ENCODE measurements at regions not wholly inside any gene's neighbourhood (a gene's known extent, or its start where the extent isn't known, plus 50 kb on each side); places are given as distances from the start of the nearest gene placed in this dataset.
A peak's percentile ranks its signal among the peaks of the same experiment; 100 is the strongest.

DNA sequence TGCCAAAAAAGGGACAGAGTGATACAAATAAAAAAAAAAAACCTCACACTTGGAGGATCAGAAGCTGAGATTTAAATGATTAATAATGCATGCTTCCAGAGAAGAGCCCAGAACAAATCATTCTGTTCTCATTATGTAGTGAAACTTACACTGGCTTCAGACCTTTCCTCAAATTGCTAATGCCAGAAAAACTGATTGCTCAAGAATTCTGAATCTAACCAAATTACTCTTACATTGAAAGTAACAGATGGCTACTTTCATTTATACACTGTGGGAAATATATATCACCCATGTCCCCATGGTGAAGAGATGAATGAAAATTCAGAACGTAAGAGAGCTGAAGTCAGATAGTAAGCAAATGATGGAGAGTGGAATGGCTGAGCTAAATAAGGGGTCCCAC, 85.9 kb upstream of the NSMCE3 start:
- no peaks in the 10 kb centered on the region for H3K27me3 ChIP-seq
- no peak overlapping the region for H3K9ac ChIP-seq
- no peak overlapping the region for H3K4me2 ChIP-seq
- H3K4me1 ChIP-seq = no peaks in the 10 kb centered on the region
- H3K36me3 ChIP-seq = no peaks in the 10 kb centered on the region
- H4K20me1 ChIP-seq = no peaks in the 10 kb centered on the region
- TF ChIP-seq Cebpa-rat (IDR thresholded peaks at IDR 0.05) = no peak
- H3K4me3 ChIP-seq = no peak overlapping the region
- no peaks in the 10 kb centered on the region for H3K9me3 ChIP-seq
- no peak overlapping the region for H3K27ac ChIP-seq

DNA sequence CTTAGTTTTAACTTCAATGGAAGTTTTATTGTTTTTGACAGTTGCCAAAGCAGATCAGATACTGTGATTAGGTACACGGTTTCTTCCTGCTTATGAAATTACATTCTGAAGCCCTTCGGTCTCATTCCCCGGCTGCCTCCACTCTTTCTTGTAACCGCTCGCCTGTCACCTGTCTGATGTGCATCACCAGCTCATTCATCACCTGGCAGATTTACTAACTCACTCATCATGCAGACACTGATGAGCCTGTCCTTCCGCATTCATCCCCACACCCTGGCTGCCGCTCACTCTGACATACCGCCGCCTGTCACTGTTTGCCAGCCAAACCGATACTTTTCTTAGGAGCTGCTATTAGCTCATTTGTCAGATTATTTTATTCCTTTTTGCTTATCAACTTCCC, 82.8 kb upstream of the NSMCE3 start:
- TF ChIP-seq Cebpa-rat (IDR thresholded peaks at IDR 0.05) = no peak
- H3K27ac ChIP-seq = no peak overlapping the region
- H3K9ac ChIP-seq = no peak overlapping the region
- no peaks in the 10 kb centered on the region for H3K9me3 ChIP-seq
- H3K27me3 ChIP-seq = no peaks in the 10 kb centered on the region
- no peaks in the 10 kb centered on the region for H3K36me3 ChIP-seq
- no peak overlapping the region for H3K4me2 ChIP-seq
- no peak overlapping the region for H3K4me3 ChIP-seq
- no peaks in the 10 kb centered on the region for H3K4me1 ChIP-seq
- H4K20me1 ChIP-seq = no peaks in the 10 kb centered on the region

DNA sequence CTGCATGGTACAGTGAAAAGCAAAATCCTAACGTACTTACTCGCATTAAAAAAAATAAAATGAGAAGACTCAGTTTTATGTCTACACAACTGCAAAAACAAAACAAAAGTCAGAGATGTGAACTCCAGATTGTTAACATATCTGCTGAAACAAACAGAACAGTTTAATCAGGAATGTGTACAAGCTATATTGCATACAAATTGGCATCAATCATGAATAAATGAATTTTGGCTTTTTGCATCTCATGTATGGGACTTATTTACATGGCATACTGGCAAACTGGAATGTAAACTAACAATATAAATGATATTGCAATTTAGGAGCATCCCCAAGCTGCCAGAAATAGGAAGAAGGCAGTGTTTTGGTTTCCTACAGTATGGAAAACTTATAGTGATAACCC, 79.6 kb upstream of the NSMCE3 start:
- Histone ChIP-seq H3K36me3 (no peaks in the 10 kb centered on the region), H3K4me1 (peaks cover 7% of the 10 kb centered on the region), H3K9ac (no peak overlapping the region), H3K9me3 (no peaks in the 10 kb centered on the region), H3K4me2 (no peak overlapping the region), H4K20me1 (no peaks in the 10 kb centered on the region), H3K4me3 (no peak overlapping the region), H3K27me3 (no peaks in the 10 kb centered on the region), H3K27ac (no peak overlapping the region)
- no peak for TF ChIP-seq Cebpa-rat (IDR thresholded peaks at IDR 0.05)

DNA sequence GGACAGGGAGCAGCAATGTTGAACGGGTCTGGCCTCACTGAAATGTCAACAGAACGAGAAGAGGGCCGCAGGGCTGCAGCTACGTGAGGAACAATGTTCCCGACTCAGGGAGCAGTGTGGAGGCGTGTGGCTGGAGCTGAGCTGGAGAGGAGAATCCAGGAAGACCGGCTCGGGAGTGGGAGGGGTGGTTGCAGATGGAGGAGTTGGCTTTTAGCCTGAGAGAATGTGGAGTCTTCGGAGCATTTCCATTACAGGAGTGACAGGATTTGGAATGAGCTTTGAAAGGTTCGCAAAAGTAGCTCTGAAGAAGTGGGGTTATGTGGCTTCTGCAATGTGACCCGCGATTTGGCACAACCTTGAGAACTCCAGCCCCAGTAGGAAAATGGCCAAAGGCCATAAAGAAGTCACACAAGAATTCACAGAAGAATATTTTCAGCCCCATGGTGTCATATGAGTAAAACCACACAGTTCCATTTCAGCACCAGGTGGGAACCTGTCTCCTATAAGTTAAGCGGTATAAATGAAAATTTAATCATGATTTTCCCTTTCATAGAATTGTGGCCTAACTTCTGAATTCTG, 78.8 kb upstream of the NSMCE3 start:
- Histone ChIP-seq H4K20me1 (no peaks in the 10 kb centered on the region), H3K4me2 (no peak overlapping the region), H3K4me3 (no peak overlapping the region), H3K4me1 (peaks cover 7% of the 10 kb centered on the region), H3K36me3 (no peaks in the 10 kb centered on the region), H3K27me3 (no peaks in the 10 kb centered on the region), H3K27ac (no peak overlapping the region), H3K9me3 (no peaks in the 10 kb centered on the region), H3K9ac (no peak overlapping the region)
- no peak for TF ChIP-seq Cebpa-rat (IDR thresholded peaks at IDR 0.05)

DNA sequence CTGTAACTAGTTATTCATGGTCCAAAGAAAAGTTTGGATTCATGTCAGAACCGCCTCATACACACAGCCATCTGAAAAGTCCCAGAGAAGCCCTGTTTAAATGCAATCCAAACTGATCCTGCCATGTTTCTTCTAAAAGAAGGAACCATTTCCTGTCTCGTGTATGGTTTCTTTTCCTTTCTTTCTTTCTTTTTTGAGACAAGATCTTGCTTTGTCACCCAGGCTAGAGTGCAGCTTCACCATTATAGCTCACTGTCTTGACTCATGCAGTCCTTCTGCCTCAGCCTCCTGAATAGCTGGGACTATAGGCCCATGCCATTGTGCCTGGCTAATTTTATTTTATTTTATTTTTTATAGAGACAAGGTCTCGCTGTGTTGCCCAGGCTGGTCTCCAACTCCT, 77.4 kb upstream of the NSMCE3 start:
- H3K36me3 ChIP-seq = no peaks in the 10 kb centered on the region
- no peak overlapping the region for H3K4me3 ChIP-seq
- no peaks in the 10 kb centered on the region for H3K27me3 ChIP-seq
- no peak overlapping the region for H3K9ac ChIP-seq
- no peaks in the 10 kb centered on the region for H3K9me3 ChIP-seq
- H4K20me1 ChIP-seq = no peaks in the 10 kb centered on the region
- H3K4me1 ChIP-seq = peaks cover 7% of the 10 kb centered on the region
- no peak overlapping the region for H3K4me2 ChIP-seq
- no peak for TF ChIP-seq Cebpa-rat (IDR thresholded peaks at IDR 0.05)
- H3K27ac ChIP-seq = no peak overlapping the region

DNA sequence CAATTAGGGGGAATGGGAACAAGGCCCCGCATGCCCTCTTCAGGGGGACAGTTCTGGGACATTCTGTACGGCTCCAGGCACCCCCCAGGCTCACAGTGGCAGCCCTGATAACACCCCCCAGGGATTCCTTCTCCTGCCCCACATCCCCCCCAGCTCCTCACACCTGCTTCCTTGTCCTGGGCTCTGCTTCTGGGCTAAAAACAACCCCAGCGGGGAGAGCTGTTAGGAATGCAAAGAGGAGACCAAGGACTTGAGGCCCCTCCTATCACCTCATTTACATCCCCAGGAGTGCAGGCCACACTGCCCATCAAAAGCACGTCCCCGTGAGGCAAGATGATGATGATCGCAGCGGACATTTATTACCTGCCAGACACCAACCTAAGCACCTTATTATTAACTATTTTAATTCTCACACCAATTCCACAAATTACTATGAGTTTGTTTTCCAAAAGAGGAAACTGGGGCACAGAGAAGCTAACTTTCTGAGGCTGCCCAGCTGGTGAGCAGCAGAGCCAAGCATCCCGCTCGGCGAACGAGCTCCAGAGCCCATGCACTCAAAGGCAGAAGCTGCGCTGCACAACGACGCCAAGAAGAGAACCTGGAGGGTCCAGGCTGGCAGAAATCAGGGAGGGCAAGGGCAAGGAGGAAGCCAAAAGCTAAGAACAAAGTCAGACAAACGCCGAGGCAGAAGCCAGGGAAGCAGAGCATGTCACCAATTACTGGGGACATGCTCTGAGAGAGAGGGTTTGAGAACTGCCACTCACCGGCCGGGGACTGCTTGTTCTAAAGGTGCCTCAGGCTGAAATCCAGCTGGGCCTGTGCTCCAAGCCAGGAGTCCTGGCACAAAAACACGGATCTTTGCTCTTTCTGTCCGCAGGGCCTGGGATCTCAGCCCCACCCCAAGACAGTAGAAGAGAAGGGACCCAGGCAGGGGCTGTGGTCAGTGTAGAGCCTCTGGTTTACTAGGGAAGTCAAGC, 76.2 kb upstream of the NSMCE3 start:
- Histone ChIP-seq H3K9ac (no peak overlapping the region), H4K20me1 (no peaks in the 10 kb centered on the region), H3K4me1 (peaks cover 7% of the 10 kb centered on the region), H3K4me2 (peak overlapping the region; percentile 19), H3K36me3 (no peaks in the 10 kb centered on the region), H3K27me3 (no peaks in the 10 kb centered on the region), H3K27ac (no peak overlapping the region), H3K4me3 (no peak overlapping the region), H3K9me3 (no peaks in the 10 kb centered on the region)
- TF ChIP-seq Cebpa-rat (IDR thresholded peaks at IDR 0.05) = no peak

DNA sequence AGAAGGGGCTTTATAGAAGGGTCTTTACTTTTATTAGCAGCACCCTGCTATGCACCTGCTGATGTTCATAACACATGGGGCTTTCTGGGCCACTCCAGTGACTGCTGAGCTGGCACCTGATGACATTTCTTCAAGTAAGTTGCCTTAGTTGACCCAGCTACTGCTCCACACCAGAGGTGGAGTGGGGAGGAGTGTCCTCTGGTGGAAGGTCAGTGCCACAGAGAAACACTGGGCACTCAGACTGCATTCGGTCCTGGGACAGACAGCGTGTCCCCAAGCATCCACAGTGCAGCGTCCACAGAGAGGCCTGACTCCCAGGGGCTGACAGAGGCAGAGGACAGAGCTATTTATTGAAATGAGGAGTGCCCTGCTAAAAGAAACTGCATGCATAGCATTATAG, 74.9 kb upstream of the NSMCE3 start:
- Histone ChIP-seq H3K36me3 (no peaks in the 10 kb centered on the region), H3K27me3 (no peaks in the 10 kb centered on the region), H3K9ac (no peak overlapping the region), H4K20me1 (no peaks in the 10 kb centered on the region), H3K4me3 (no peak overlapping the region), H3K4me2 (no peak overlapping the region), H3K4me1 (peaks cover 7% of the 10 kb centered on the region), H3K9me3 (no peaks in the 10 kb centered on the region), H3K27ac (no peak overlapping the region)
- no peak for TF ChIP-seq Cebpa-rat (IDR thresholded peaks at IDR 0.05)

DNA sequence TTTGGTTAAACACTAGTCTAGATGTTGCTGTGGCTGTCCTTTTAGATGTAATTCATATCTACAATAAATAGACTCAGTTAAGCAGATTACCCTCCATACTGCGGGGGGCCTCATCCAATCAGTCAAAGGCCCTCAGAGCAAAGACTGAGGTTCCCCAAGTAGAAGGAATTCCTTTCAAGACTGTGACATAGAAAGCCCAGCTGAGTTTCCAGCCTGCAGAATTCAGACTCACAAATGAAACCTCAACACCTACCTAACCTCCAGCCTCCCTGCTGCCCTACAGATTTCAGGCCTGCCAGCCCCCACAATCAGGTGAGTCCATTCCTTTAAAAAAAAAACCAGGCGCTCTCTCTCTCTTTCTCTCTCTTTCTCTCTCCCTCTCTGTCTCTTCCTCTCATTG, 73.6 kb upstream of the NSMCE3 start:
- Histone ChIP-seq H3K4me3 (no peak overlapping the region), H3K27ac (no peak overlapping the region), H3K4me1 (peaks cover 7% of the 10 kb centered on the region), H3K36me3 (no peaks in the 10 kb centered on the region), H3K4me2 (no peak overlapping the region), H4K20me1 (no peaks in the 10 kb centered on the region), H3K9ac (no peak overlapping the region), H3K9me3 (no peaks in the 10 kb centered on the region), H3K27me3 (no peaks in the 10 kb centered on the region)
- TF ChIP-seq Cebpa-rat (IDR thresholded peaks at IDR 0.05) = no peak

DNA sequence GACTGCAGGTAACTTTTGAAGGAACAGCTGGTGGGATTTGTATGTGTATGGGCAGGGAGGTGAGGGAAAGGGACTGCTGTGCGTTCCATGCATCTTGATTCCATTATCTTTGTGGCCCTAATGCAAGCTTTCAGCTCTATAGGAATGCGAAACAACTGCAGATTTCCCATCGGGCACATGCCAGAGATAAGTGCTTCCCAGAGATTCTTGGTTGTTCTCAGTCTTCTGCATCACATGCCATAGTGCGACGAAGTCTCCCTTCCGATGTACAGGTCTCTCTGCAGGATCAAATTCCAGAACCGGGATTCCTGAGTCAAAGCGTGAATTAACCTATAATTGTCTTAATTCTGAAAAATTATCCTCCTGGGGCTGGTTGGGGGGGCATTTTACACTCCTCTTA, 72.6 kb upstream of the NSMCE3 start:
- Histone ChIP-seq H3K27me3 (no peaks in the 10 kb centered on the region), H3K4me1 (peaks cover 7% of the 10 kb centered on the region), H3K36me3 (no peaks in the 10 kb centered on the region), H3K9ac (no peak overlapping the region), H3K4me2 (no peak overlapping the region), H3K4me3 (no peak overlapping the region), H4K20me1 (no peaks in the 10 kb centered on the region), H3K27ac (no peak overlapping the region), H3K9me3 (no peaks in the 10 kb centered on the region)
- no peak for TF ChIP-seq Cebpa-rat (IDR thresholded peaks at IDR 0.05)

DNA sequence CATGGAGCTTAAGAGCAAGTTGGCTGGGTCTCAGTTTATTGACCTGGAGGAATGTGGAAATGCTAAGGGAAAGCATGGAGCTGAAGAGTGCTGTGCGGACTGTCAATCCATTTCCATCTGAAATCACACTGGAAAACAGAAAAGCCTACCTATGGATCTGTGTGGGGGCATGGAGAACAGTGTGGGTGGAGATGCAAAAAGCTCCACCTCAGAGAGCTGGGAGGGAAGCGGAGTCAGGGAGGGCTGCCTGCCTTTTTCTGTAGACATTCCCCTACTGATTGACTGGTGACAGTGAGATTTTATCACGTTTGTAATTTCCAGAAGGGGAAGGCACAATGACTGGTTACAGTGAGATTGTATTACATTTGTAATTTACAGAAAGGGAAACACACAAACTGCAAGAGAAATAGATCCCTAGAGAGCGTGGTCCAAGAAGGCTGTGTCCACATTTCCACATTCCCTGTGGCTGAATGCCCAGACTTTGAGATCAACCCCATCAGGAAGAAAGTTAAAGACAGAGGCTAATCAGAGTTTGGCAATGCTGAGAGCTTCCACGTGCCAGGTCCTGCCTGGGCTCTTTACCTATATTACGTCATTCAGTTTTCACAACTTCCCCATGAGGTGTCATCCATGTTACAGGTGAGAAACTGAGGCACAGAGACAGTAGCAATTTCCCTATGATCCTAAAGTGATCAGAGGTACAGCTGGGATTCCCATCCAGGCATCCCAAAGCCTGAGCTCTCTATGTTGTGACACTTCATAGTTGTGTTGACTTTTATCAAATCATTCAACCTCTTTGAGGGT, 67.7 kb upstream of the NSMCE3 start:
- TF ChIP-seq Cebpa-rat (IDR thresholded peaks at IDR 0.05) = no peak
- no peaks in the 10 kb centered on the region for H3K9me3 ChIP-seq
- no peaks in the 10 kb centered on the region for H3K36me3 ChIP-seq
- no peak overlapping the region for H3K4me2 ChIP-seq
- no peak overlapping the region for H3K9ac ChIP-seq
- no peaks in the 10 kb centered on the region for H3K4me1 ChIP-seq
- no peaks in the 10 kb centered on the region for H4K20me1 ChIP-seq
- no peak overlapping the region for H3K27ac ChIP-seq
- H3K4me3 ChIP-seq = no peak overlapping the region
- H3K27me3 ChIP-seq = no peaks in the 10 kb centered on the region

Data from BLaER1 (cell line).